Astrocyte (in vitro differentiated cells and primary cell): ENCODE measurements at regions not wholly inside any gene's neighbourhood (a gene's known extent, or its start where the extent isn't known, plus 50 kb on each side); places are given as distances from the start of the nearest gene placed in this dataset.

Source experiments
- CTCF ChIP-seq: IDR thresholded peaks from 2 replicates; pipeline ENCODE4 v1.5.1; 2011; ENCODE audit warnings: low read depth, mild to moderate bottlenecking, inconsistent platforms, low read length, moderate library complexity; ENCODE audit not compliant: insufficient read depth
- EZH2 ChIP-seq: IDR thresholded peaks from 2 replicates; pipeline ENCODE4 v1.6.1; 2012; ENCODE audit warnings: mild to moderate bottlenecking, low read length, inconsistent platforms; ENCODE audit not compliant: insufficient read depth

- TF ChIP-seq CTCF, result no peak
- no peak for TF ChIP-seq EZH2
Measured at GRCh38 chr2:58731488-58731869, 490.4 kb upstream of the FANCL start.
